SHP77 treated with DMSO at 0.1 percent for 48 hours (cell line): ENCODE measurements at regions not wholly inside any gene's neighbourhood (a gene's known extent, or its start where the extent isn't known, plus 50 kb on each side); places are given as distances from the start of the nearest gene placed in this dataset.

Experiments
- DNase-seq: peaks from one replicate; lab custom pipeline; 2025; lab: John Stamatoyannopoulos, UW

GRCh38 chr9:129282731-129283211 lies 104.7 kb upstream of the IER5L start:
- DNase-seq: no peak

- no peak for DNase-seq
These were observed 104.2 kb upstream of the IER5L start for GRCh38 chr9:129282272-129282671.

- DNase-seq: no peak
These were observed 103.6 kb upstream of the IER5L start for GRCh38 chr9:129281506-129282145.

- DNase-seq: no peak
These were observed 102.7 kb upstream of the IER5L start for GRCh38 chr9:129280623-129281271.

GRCh38 chr9:129280236-129280622 lies 102.2 kb upstream of the IER5L start:
- DNase-seq: no peak

- DNase-seq: no peak
These were observed 100.6 kb upstream of the IER5L start for GRCh38 chr9:129278391-129279237.

- no peak for DNase-seq
These were observed 98.6 kb upstream of the IER5L start for GRCh38 chr9:129276486-129277230.

GRCh38 chr9:129275626-129276247 lies 97.7 kb upstream of the IER5L start:
- DNase-seq: no peak

GRCh38 chr9:129273941-129274684 lies 96.1 kb upstream of the IER5L start:
- DNase-seq: no peak

GRCh38 chr9:129273136-129273895 lies 95.3 kb upstream of the IER5L start:
- no peak for DNase-seq

GRCh38 chr9:129272348-129273025 lies 94.4 kb upstream of the IER5L start:
- no peak for DNase-seq

- no peak for DNase-seq
These were observed 92.9 kb upstream of the IER5L start for GRCh38 chr9:129270903-129271431.

- DNase-seq: no peak
These were observed 92.1 kb upstream of the IER5L start for GRCh38 chr9:129270205-129270604.

- DNase-seq: no peak
These were observed 89.1 kb upstream of the IER5L start for GRCh38 chr9:129267141-129267540.

GRCh38 chr9:129266536-129266935 lies 88.5 kb upstream of the IER5L start:
- DNase-seq: no peak

GRCh38 chr9:129264388-129264787 lies 86.3 kb upstream of the IER5L start:
- DNase-seq: no peak

GRCh38 chr9:129263836-129264235 lies 85.8 kb upstream of the IER5L start:
- DNase-seq: no peak

GRCh38 chr9:129262261-129262660 lies 84.2 kb upstream of the IER5L start:
- no peak for DNase-seq

GRCh38 chr9:129259375-129259774 lies 81.3 kb upstream of the IER5L start:
- DNase-seq: no peak
